Astrocyte (in vitro differentiated cells and primary cell): ENCODE measurements at regions not wholly inside any gene's neighbourhood (a gene's known extent, or its start where the extent isn't known, plus 50 kb on each side); places are given as distances from the start of the nearest gene placed in this dataset.

ENCODE experiments used
- DNase-seq: peaks from one replicate; pipeline ENCODE4 v3.0.0-alpha.2; 2010; ENCODE audit warnings: low read depth
- FAIRE-seq: peaks from 2 replicates; lab custom pipeline; 2011; peaks lifted over from hg19 to GRCh38; lab: Jason Lieb, UNC
- H2AFZ ChIP-seq: 2 replicates; pipeline ENCODE4 v1.6.0; 2012; ENCODE audit warnings: low read depth, low read length, inconsistent platforms
- H3K27ac ChIP-seq: 2 replicates; pipeline ENCODE4 v1.5.1; 2011; ENCODE audit warnings: low read depth, low read length, inconsistent platforms
- H3K27me3 ChIP-seq: 2 replicates; pipeline ENCODE4 v1.6.0; 2011; ENCODE audit warnings: low read length, inconsistent platforms; ENCODE audit not compliant: insufficient read depth
- H3K36me3 ChIP-seq: 2 replicates; pipeline ENCODE4 v1.5.1; 2011; ENCODE audit warnings: low read length, inconsistent platforms; ENCODE audit not compliant: insufficient read depth
- H3K4me1 ChIP-seq: 2 replicates; pipeline ENCODE4 v1.5.1; 2011; ENCODE audit warnings: low read length, inconsistent platforms; ENCODE audit not compliant: insufficient read depth
- H3K4me2 ChIP-seq: 2 replicates; pipeline ENCODE4 v1.6.0; 2012; ENCODE audit warnings: low read length, inconsistent platforms
- H3K4me3 ChIP-seq: 2 replicates; pipeline ENCODE4 v1.5.1; 2011; ENCODE audit warnings: low read depth, mild to moderate bottlenecking, low read length, inconsistent platforms; ENCODE audit not compliant: insufficient read depth
- H3K79me2 ChIP-seq: 2 replicates; pipeline ENCODE4 v1.6.0; 2012; ENCODE audit warnings: mild to moderate bottlenecking, low read length, inconsistent platforms; ENCODE audit not compliant: insufficient read depth
- H3K9ac ChIP-seq: 2 replicates; pipeline ENCODE4 v1.6.0; 2012; ENCODE audit warnings: mild to moderate bottlenecking, low read length, inconsistent platforms
- H3K9me3 ChIP-seq: 2 replicates; pipeline ENCODE4 v1.5.1; 2012; ENCODE audit warnings: low read depth, mild to moderate bottlenecking, low read length, inconsistent platforms; ENCODE audit not compliant: insufficient read depth
- H4K20me1 ChIP-seq: 2 replicates; pipeline ENCODE4 v1.6.0; 2012; ENCODE audit warnings: low read length, inconsistent platforms; ENCODE audit not compliant: insufficient read depth
- H3K27ac Mint-ChIP-seq: one replicate; pipeline ENCODE4 v1.8.0; 2021; ENCODE audit warnings: mild to moderate bottlenecking, mixed read lengths; ENCODE audit not compliant: unreplicated experiment
- H3K27me3 Mint-ChIP-seq: one replicate; pipeline ENCODE4 v1.8.0; 2021; ENCODE audit warnings: low read depth, mixed read lengths; ENCODE audit not compliant: unreplicated experiment
- H3K36me3 Mint-ChIP-seq: one replicate; pipeline ENCODE4 v1.8.0; 2021; ENCODE audit warnings: low read depth, mixed read lengths; ENCODE audit not compliant: unreplicated experiment
- H3K4me1 Mint-ChIP-seq: one replicate; pipeline ENCODE4 v1.8.0; 2021; ENCODE audit warnings: low read depth, mixed read lengths; ENCODE audit not compliant: unreplicated experiment
- H3K4me3 Mint-ChIP-seq: one replicate; pipeline ENCODE4 v1.8.0; 2021; ENCODE audit warnings: mild to moderate bottlenecking, moderate library complexity, mixed read lengths; ENCODE audit not compliant: unreplicated experiment
- H3K9me3 Mint-ChIP-seq: one replicate; pipeline ENCODE4 v1.8.0; 2021; ENCODE audit warnings: mild to moderate bottlenecking, mixed read lengths; ENCODE audit not compliant: unreplicated experiment
- EZH2 ChIP-seq: IDR thresholded peaks from 2 replicates; pipeline ENCODE4 v1.6.1; 2012; ENCODE audit warnings: mild to moderate bottlenecking, low read length, inconsistent platforms; ENCODE audit not compliant: insufficient read depth
- TF ChIP-seq, protein P1 (sequence below): IDR thresholded peaks from 2 replicates; pipeline ENCODE4 v1.5.1; 2011; ENCODE audit warnings: low read depth, mild to moderate bottlenecking, inconsistent platforms, low read length, moderate library complexity; ENCODE audit not compliant: insufficient read depth

DNA sequence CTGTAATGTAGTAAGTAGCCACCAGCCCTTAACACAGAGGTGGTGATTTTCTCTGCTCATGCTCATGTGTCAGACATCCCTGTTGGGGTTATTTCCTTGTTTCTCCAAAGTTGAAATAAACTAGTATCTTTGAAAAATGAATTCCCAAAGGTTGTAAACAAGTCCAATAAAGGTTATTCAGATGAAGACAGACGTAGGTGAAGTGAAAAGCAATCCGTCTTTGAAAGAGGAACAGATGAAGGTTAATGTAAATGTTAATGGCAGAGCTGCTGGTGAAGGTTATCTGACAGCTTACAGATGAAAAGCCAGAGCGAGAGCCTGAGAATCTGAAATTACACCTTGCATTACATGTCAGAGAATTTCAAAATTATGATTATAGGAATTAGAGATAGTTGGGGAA is 1604.0 kb downstream of the FAM181B start:
- FAIRE-seq (no peak), DNase-seq (no peak)
- Histone ChIP-seq H3K27me3 (no peaks in the 10 kb centered on the region), H3K4me3 (no peak overlapping the region), H3K27ac (no peak overlapping the region), H3K36me3 (no peaks in the 10 kb centered on the region), H4K20me1 (no peaks in the 10 kb centered on the region), H3K9me3 (no peaks in the 10 kb centered on the region), H3K4me1 (no peaks in the 10 kb centered on the region), H3K4me2 (no peak overlapping the region), H3K79me2 (no peaks in the 10 kb centered on the region), H2AFZ (no peak overlapping the region), H3K9ac (no peak overlapping the region)
- Mint-ChIP-seq H3K27me3 (no peaks in the 10 kb centered on the region), H3K36me3 (no peaks in the 10 kb centered on the region), H3K4me1 (no peaks in the 10 kb centered on the region), H3K27ac (no peak overlapping the region), H3K9me3 (no peaks in the 10 kb centered on the region), H3K4me3 (no peak overlapping the region)
- TF ChIP-seq EZH2: no peak

DNA sequence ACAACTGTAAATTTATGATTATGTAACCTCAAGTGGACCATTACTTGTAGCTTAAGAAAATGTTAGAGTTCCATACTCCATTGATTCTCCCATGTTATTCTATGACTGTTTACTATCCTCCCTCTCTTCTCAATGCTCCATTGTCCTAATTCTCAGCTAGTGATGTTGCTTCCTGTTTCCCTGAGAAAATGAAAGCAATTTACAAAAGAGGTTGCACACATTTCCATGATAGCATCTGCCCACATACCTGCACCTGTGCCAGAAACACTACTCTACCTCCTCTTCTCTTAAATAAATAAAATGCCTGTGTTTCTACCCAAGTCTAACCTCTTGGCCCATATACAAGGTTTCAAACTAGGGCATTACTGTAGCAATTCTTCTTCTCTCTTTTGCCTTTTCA is 1620.9 kb downstream of the FAM181B start:
- no peaks in the 10 kb centered on the region for H3K36me3 ChIP-seq
- H3K79me2 ChIP-seq: no peaks in the 10 kb centered on the region
- no peaks in the 10 kb centered on the region for H3K36me3 Mint-ChIP-seq
- no peak overlapping the region for H3K27ac ChIP-seq
- no peaks in the 10 kb centered on the region for H3K9me3 ChIP-seq
- H3K27ac Mint-ChIP-seq: no peak overlapping the region
- DNase-seq (no peak), FAIRE-seq (no peak)
- H3K27me3 Mint-ChIP-seq: no peaks in the 10 kb centered on the region
- no peaks in the 10 kb centered on the region for H3K27me3 ChIP-seq
- no peaks in the 10 kb centered on the region for H3K9me3 Mint-ChIP-seq
- TF ChIP-seq EZH2: no peak
- TF ChIP-seq, protein P1, sequence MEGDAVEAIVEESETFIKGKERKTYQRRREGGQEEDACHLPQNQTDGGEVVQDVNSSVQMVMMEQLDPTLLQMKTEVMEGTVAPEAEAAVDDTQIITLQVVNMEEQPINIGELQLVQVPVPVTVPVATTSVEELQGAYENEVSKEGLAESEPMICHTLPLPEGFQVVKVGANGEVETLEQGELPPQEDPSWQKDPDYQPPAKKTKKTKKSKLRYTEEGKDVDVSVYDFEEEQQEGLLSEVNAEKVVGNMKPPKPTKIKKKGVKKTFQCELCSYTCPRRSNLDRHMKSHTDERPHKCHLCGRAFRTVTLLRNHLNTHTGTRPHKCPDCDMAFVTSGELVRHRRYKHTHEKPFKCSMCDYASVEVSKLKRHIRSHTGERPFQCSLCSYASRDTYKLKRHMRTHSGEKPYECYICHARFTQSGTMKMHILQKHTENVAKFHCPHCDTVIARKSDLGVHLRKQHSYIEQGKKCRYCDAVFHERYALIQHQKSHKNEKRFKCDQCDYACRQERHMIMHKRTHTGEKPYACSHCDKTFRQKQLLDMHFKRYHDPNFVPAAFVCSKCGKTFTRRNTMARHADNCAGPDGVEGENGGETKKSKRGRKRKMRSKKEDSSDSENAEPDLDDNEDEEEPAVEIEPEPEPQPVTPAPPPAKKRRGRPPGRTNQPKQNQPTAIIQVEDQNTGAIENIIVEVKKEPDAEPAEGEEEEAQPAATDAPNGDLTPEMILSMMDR: no peak
- no peak overlapping the region for H2AFZ ChIP-seq
- no peaks in the 10 kb centered on the region for H4K20me1 ChIP-seq
- no peak overlapping the region for H3K4me3 ChIP-seq
- H3K4me2 ChIP-seq: no peak overlapping the region
- H3K4me1 ChIP-seq: no peaks in the 10 kb centered on the region
- no peaks in the 10 kb centered on the region for H3K4me1 Mint-ChIP-seq
- H3K4me3 Mint-ChIP-seq: no peak overlapping the region
- H3K9ac ChIP-seq: no peak overlapping the region

DNA sequence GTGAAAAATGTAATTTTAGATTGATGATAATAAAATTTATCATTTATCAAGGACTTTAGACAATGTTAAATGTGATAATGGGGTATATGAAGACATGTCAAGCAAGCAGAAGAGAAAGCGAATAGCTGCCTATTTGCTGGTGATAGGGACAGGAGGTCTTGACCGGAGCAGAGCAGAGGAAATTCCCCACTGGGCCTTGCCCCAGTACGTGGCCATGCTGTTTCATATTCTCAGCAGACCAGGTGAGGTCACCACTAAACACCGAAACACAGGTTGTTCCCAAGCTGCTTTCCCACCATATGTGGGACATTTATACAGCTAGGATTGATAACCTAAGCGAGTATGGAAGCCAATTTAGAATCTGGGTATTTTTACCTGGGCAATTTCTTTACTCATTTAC is 1629.6 kb downstream of the FAM181B start:
- Mint-ChIP-seq H3K4me3 (no peak overlapping the region), H3K27me3 (no peaks in the 10 kb centered on the region), H3K27ac (no peak overlapping the region), H3K9me3 (no peaks in the 10 kb centered on the region), H3K4me1 (no peaks in the 10 kb centered on the region), H3K36me3 (no peaks in the 10 kb centered on the region)
- Histone ChIP-seq H3K4me2 (no peak overlapping the region), H3K4me1 (no peaks in the 10 kb centered on the region), H3K27me3 (no peaks in the 10 kb centered on the region), H2AFZ (no peak overlapping the region), H3K36me3 (no peaks in the 10 kb centered on the region), H3K79me2 (no peaks in the 10 kb centered on the region), H3K4me3 (no peak overlapping the region), H3K9ac (no peak overlapping the region), H3K9me3 (no peaks in the 10 kb centered on the region), H3K27ac (no peak overlapping the region), H4K20me1 (no peaks in the 10 kb centered on the region)
- FAIRE-seq: no peak
- no peak for DNase-seq
- no peak for TF ChIP-seq EZH2
- TF ChIP-seq, protein P1: no peak
